ENCODE measurements at regions not wholly inside any gene's neighbourhood (a gene's known extent, or its start where the extent isn't known, plus 50 kb on each side); places are given as distances from the start of the nearest gene placed in this dataset.

- TF ChIP-seq, protein P1, sequence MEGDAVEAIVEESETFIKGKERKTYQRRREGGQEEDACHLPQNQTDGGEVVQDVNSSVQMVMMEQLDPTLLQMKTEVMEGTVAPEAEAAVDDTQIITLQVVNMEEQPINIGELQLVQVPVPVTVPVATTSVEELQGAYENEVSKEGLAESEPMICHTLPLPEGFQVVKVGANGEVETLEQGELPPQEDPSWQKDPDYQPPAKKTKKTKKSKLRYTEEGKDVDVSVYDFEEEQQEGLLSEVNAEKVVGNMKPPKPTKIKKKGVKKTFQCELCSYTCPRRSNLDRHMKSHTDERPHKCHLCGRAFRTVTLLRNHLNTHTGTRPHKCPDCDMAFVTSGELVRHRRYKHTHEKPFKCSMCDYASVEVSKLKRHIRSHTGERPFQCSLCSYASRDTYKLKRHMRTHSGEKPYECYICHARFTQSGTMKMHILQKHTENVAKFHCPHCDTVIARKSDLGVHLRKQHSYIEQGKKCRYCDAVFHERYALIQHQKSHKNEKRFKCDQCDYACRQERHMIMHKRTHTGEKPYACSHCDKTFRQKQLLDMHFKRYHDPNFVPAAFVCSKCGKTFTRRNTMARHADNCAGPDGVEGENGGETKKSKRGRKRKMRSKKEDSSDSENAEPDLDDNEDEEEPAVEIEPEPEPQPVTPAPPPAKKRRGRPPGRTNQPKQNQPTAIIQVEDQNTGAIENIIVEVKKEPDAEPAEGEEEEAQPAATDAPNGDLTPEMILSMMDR (IDR thresholded peaks at IDR 0.05), result no peak
- no peak for TF ChIP-seq EZH2 (IDR thresholded peaks at IDR 0.05; ENCODE audit: borderline replicate concordance, insufficient read depth, low read depth, low read length, poor library complexity, severe bottlenecking)
Observed at GRCh38 chr17:13749166-13749890, 147.6 kb upstream of the HS3ST3A1 start.

Measured in B cell (primary cell).